Left forelimb (tissue), 1 donor: ENCODE measurements at regions not wholly inside any gene's neighbourhood (a gene's known extent, or its start where the extent isn't known, plus 50 kb on each side); places are given as distances from the start of the nearest gene placed in this dataset.

Source experiments
- DNase-seq: peaks from one replicate; pipeline ENCODE4 v3.0.0-alpha.2; 2018; ENCODE audit warnings: low spot score

GRCh38 chr6:92044312-92044711 is 1375.0 kb downstream of the EPHA7 start:
- DNase-seq, result no peak

- DNase-seq, result no peak
Observed at GRCh38 chr6:92043777-92044176, 1375.6 kb downstream of the EPHA7 start.

- DNase-seq, result no peak
Observed at GRCh38 chr6:92026878-92027277, 1392.5 kb downstream of the EPHA7 start.

- DNase-seq, result no peak
Observed at GRCh38 chr6:92024881-92025280, 1394.5 kb downstream of the EPHA7 start.

- DNase-seq, result no peak
Observed at GRCh38 chr6:92024110-92024509, 1395.2 kb downstream of the EPHA7 start.

- no peak for DNase-seq
Observed at GRCh38 chr6:92023410-92023966, 1395.9 kb downstream of the EPHA7 start.

- DNase-seq, result no peak
Observed at GRCh38 chr6:92011681-92012245, 1407.6 kb downstream of the EPHA7 start.

- DNase-seq, result no peak
Observed at GRCh38 chr6:92008757-92009502, 1410.4 kb downstream of the EPHA7 start.

GRCh38 chr6:92000112-92000511 is 1413.2 kb upstream of the MAP3K7 start:
- DNase-seq, result no peak

GRCh38 chr6:91994787-91995186 is 1407.9 kb upstream of the MAP3K7 start:
- DNase-seq, result no peak

- DNase-seq, result no peak
Observed at GRCh38 chr6:91982559-91982958, 1395.7 kb upstream of the MAP3K7 start.

- DNase-seq, result no peak
Observed at GRCh38 chr6:91976797-91977196, 1389.9 kb upstream of the MAP3K7 start.

GRCh38 chr6:91970700-91971099 is 1383.8 kb upstream of the MAP3K7 start:
- DNase-seq, result no peak

- no peak for DNase-seq
Observed at GRCh38 chr6:91965872-91966271, 1379.0 kb upstream of the MAP3K7 start.

- no peak for DNase-seq
Observed at GRCh38 chr6:91961671-91962070, 1374.8 kb upstream of the MAP3K7 start.

- no peak for DNase-seq
Observed at GRCh38 chr6:91961236-91961635, 1374.4 kb upstream of the MAP3K7 start.

- DNase-seq, result no peak
Observed at GRCh38 chr6:91941838-91942237, 1355.0 kb upstream of the MAP3K7 start.

GRCh38 chr6:91940801-91941200 is 1353.9 kb upstream of the MAP3K7 start:
- DNase-seq, result no peak

GRCh38 chr6:91926827-91927226 is 1340.0 kb upstream of the MAP3K7 start:
- no peak for DNase-seq

- DNase-seq, result no peak
Observed at GRCh38 chr6:91926361-91926760, 1339.5 kb upstream of the MAP3K7 start.

GRCh38 chr6:91911945-91912344 is 1325.1 kb upstream of the MAP3K7 start:
- no peak for DNase-seq

- no peak for DNase-seq
Observed at GRCh38 chr6:91904586-91905164, 1317.8 kb upstream of the MAP3K7 start.

GRCh38 chr6:91895599-91896285 is 1308.9 kb upstream of the MAP3K7 start:
- DNase-seq, result no peak
